GM20000 (cell line): ENCODE measurements at regions not wholly inside any gene's neighbourhood (a gene's known extent, or its start where the extent isn't known, plus 50 kb on each side); places are given as distances from the start of the nearest gene placed in this dataset.

ENCODE experiments used
- DNase-seq: peaks from one replicate; pipeline ENCODE4 v3.0.0; 2012; ENCODE audit warnings: low spot score
- CTCF ChIP-seq: IDR thresholded peaks from 2 replicates; pipeline ENCODE4 v1.5.1; 2012; ENCODE audit warnings: mild to moderate bottlenecking, control low read depth; ENCODE audit errors: extremely low read depth, missing control alignments

- peak; percentile 90 for DNase-seq
- TF ChIP-seq CTCF: peak; percentile 98
Observed at GRCh38 chr1:204806943-204807687, 63.5 kb upstream of the NFASC start.

- DNase-seq: no peak
- no peak for TF ChIP-seq CTCF
Observed at GRCh38 chr1:204809488-204809887, 61.2 kb upstream of the NFASC start.

GRCh38 chr1:204812842-204813241 lies 57.8 kb upstream of the NFASC start:
- no peak for TF ChIP-seq CTCF
- DNase-seq: no peak

- TF ChIP-seq CTCF: no peak
- DNase-seq: no peak
Observed at GRCh38 chr1:204813522-204813921, 57.1 kb upstream of the NFASC start.

- DNase-seq: no peak
- no peak for TF ChIP-seq CTCF
Observed at GRCh38 chr1:204814166-204814884, 56.3 kb upstream of the NFASC start.

GRCh38 chr1:204817341-204817740 lies 53.3 kb upstream of the NFASC start:
- DNase-seq: no peak
- no peak for TF ChIP-seq CTCF

- DNase-seq: no peak
- TF ChIP-seq CTCF: no peak
Observed at GRCh38 chr1:204818998-204819397, 51.7 kb upstream of the NFASC start.
